Spleen (tissue), 7 donors: ENCODE measurements at regions not wholly inside any gene's neighbourhood (a gene's known extent, or its start where the extent isn't known, plus 50 kb on each side); places are given as distances from the start of the nearest gene placed in this dataset.

Experiments used
- CTCF ChIP-seq, 11 experiments: fragments of 200-600 bp in 7 of 11; fragments of 450-650 bp in 4 of 11; sonication (generic) in 4 of 11; IDR thresholded peaks in 8 of 11; conservative IDR thresholded peaks in 3 of 11; 1 replicate in 7 of 11; 2 replicates in 4 of 11; pipeline versions ENCODE4 v1.4.0 to v1.8.0; 2016 to 2021; ENCODE audit warnings: antibody characterized with exemption in 11 of 11, inconsistent platforms in 4 of 11, mild to moderate bottlenecking in 1 of 11
- POLR2A ChIP-seq, 3 donors: fragments of 450-650 bp; IDR thresholded peaks; one replicate each; pipeline ENCODE4 v1.5.1; 2017; ENCODE audit warnings: antibody characterized with exemption in 3 of 3, mild to moderate bottlenecking in 1 of 3
- POLR2AphosphoS5 ChIP-seq, 3 donors: sonication (generic); formaldehyde crosslinking; IDR thresholded peaks; one replicate each; pipeline ENCODE4 v1.5.1; 2017; ENCODE audit warnings: antibody characterized with exemption in 3 of 3
- donor health status: DM: no; HTN: no; CAD: no; lungs with moderate emphysema.
- donor health status: DM: no; HTN: no; CAD: no.
- donor health status: DM: no; HTN: no; CAD: no.

- TF ChIP-seq CTCF (IDR thresholded peaks at IDR 0.05 in 8 of 11, conservative IDR thresholded peaks at IDR 0.05 in 3 of 11): no peak
- no peak for TF ChIP-seq POLR2AphosphoS5 (IDR thresholded peaks at IDR 0.05)
- no peak for TF ChIP-seq POLR2A (IDR thresholded peaks at IDR 0.05)
Measured at GRCh38 chr10:129123428-129123827, 343.6 kb upstream of the MGMT start.
